Bronchial epithelial cell (primary cell): ENCODE measurements at regions not wholly inside any gene's neighbourhood (a gene's known extent, or its start where the extent isn't known, plus 50 kb on each side); places are given as distances from the start of the nearest gene placed in this dataset.

Source experiments
- DNase-seq: peaks from one replicate; pipeline ENCODE4 v3.0.0-alpha.2; 2010; ENCODE audit warnings: low read depth
- FAIRE-seq: peaks from 2 replicates; lab custom pipeline; 2011; peaks lifted over from hg19 to GRCh38; lab: Jason Lieb, UNC
- H3K27me3 ChIP-seq: 2 replicates; pipeline ENCODE4 v1.5.1; 2011; ENCODE audit warnings: low read length; ENCODE audit not compliant: control insufficient read depth, insufficient read depth
- H3K36me3 ChIP-seq: 2 replicates; pipeline ENCODE4 v1.5.1; 2011; ENCODE audit warnings: low read length; ENCODE audit not compliant: control insufficient read depth, insufficient read depth
- H3K4me3 ChIP-seq: 2 replicates; pipeline ENCODE4 v1.5.1; 2011; ENCODE audit warnings: mild to moderate bottlenecking, low read depth, low read length, control low read depth
- CTCF ChIP-seq: IDR thresholded peaks from 2 replicates; pipeline ENCODE4 v1.5.1; 2011; ENCODE audit warnings: mild to moderate bottlenecking, moderate library complexity, low read length, control low read depth, inconsistent platforms; ENCODE audit not compliant: insufficient read depth, severe bottlenecking

DNA sequence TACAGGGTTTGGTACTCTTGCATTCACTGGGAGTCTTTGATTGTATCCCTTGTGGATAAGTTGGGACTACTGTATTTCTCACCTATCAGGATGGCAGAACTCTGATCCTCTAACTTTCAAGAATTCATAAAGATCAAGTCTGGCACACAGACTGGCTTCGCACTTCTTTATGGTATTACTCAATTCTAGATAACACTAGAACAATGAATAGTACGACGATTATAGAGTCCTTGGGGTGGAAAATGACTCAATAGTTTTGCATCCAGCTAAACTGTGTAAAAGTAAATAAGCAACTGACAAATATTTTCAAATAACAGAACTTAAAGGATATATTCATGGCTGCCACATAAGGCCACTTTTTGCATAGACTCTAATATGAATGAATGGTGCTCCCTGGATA lies 103.4 kb upstream of the MEX3C start:
- Histone ChIP-seq H3K4me3 (no peak overlapping the region), H3K36me3 (no peaks in the 10 kb centered on the region), H3K27me3 (no peaks in the 10 kb centered on the region)
- TF ChIP-seq CTCF: no peak
- DNase-seq (peak; percentile 4), FAIRE-seq (no peak)

GRCh38 chr18:51301376-51301775 lies 103.9 kb upstream of the MEX3C start:
- DNase-seq (no peak), FAIRE-seq (no peak)
- TF ChIP-seq CTCF: no peak
- no peak overlapping the region for H3K4me3 ChIP-seq
- H3K36me3 ChIP-seq: no peaks in the 10 kb centered on the region
- H3K27me3 ChIP-seq: no peaks in the 10 kb centered on the region

DNA sequence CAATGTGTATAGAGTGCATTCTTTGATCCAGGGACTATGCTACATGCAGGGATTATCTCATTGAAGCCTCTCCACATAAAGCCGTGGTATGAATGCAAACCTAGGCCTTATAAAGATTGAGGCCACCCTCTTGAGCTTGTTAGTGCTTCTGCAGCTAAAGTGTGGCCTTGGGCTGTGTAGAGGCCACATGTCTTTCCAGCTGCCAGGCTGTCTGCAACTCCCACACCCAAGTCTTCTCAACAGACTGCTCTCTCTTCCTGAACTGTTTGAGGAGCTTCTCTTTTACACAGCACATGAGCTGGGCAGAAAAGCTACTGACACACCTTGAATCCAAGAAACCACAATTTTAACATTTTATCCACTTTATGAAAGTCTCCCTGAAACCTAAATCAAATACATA lies 119.2 kb upstream of the MEX3C start:
- DNase-seq (no peak), FAIRE-seq (no peak)
- no peaks in the 10 kb centered on the region for H3K36me3 ChIP-seq
- no peaks in the 10 kb centered on the region for H3K27me3 ChIP-seq
- H3K4me3 ChIP-seq: no peak overlapping the region
- no peak for TF ChIP-seq CTCF

GRCh38 chr18:51321696-51322095 lies 124.2 kb upstream of the MEX3C start:
- Histone ChIP-seq H3K36me3 (no peaks in the 10 kb centered on the region), H3K4me3 (no peak overlapping the region), H3K27me3 (no peaks in the 10 kb centered on the region)
- TF ChIP-seq CTCF: peak; percentile 15
- DNase-seq: peak; percentile 96
- FAIRE-seq: no peak

- no peaks in the 10 kb centered on the region for H3K27me3 ChIP-seq
- no peak for DNase-seq
- no peak for TF ChIP-seq CTCF
- H3K4me3 ChIP-seq: no peak overlapping the region
- no peaks in the 10 kb centered on the region for H3K36me3 ChIP-seq
- no peak for FAIRE-seq
Observed at GRCh38 chr18:51323961-51324360, 126.5 kb upstream of the MEX3C start.

DNA sequence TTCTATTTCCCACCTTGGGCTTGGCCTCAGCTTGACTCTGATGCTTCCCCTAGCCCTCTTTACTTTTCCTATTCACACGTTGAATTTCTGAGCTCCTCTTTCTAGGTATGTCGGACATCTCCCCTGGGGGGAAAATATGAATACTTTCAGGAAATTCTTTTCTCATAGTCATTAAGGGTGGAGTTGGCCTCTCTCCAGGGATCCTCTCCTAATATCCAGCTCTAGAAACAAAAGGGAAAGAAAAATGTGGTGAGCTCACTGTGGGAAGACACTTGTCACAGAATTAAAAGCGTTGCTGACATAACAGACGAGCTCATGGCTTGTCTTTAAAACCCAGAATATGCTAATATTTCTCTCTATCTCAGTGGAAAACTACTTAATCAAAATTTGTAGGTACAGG lies 132.7 kb upstream of the MEX3C start:
- no peak for FAIRE-seq
- no peak overlapping the region for H3K4me3 ChIP-seq

More for the DNA sequence above, 132.7 kb upstream of the MEX3C start:
- TF ChIP-seq CTCF: no peak
- no peaks in the 10 kb centered on the region for H3K36me3 ChIP-seq
- no peaks in the 10 kb centered on the region for H3K27me3 ChIP-seq
- DNase-seq: peak; percentile 82
